HG03521 (cell line): ENCODE measurements at regions not wholly inside any gene's neighbourhood (a gene's known extent, or its start where the extent isn't known, plus 50 kb on each side); places are given as distances from the start of the nearest gene placed in this dataset.
"Not testable (repeated sequence)": the region's sequence is repeated elsewhere in the genome, so short reads cannot be mapped to it uniquely, and the experiment has no call there.

Experiments
- ATAC-seq: cut with Tn5 transposase; IDR thresholded peaks from one replicate; pipeline ENCODE4 v1.9.1; 2021; ENCODE audit warnings: mild to moderate bottlenecking, moderate library complexity; ENCODE audit not compliant: unreplicated experiment

GRCh38 chr1:118575060-118575459 is 390.0 kb upstream of the SPAG17 start:
- no peak for ATAC-seq

DNA sequence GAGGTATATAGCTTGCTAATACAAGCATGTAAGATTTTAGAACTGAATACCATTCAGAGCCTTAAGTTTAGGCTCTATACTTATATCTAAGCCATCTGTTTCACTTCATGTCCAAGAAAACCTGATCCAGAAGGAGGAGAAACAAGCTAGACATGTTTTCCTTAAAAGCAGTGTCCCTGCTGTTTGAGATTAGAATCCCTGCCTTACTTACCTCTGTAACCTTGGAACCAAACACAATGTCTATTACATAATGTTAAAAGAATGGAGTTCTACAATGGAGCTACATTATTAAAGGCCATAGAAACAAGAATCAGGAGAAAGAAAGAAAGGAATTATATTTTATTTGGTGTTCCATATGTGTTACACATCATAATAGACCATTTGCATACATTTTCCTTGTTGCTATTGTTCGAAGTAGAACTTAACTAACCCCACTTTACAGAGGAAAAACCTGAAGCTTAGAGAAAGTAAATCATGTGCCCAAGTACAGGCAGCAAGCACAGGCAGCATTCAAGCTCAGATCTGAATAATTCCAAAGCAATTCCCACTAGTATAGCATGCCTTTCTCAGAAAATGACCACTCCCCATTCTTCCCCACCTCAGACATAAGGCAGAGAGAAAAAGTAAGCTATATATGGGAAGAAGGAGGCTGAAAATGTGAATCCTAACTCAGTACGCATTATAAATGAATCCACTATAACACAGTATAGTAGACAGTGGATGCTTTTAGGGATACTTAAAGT is 380.1 kb upstream of the SPAG17 start:
- ATAC-seq: no peak

GRCh38 chr1:118563981-118564951 is 379.2 kb upstream of the SPAG17 start:
- ATAC-seq: no peak

DNA sequence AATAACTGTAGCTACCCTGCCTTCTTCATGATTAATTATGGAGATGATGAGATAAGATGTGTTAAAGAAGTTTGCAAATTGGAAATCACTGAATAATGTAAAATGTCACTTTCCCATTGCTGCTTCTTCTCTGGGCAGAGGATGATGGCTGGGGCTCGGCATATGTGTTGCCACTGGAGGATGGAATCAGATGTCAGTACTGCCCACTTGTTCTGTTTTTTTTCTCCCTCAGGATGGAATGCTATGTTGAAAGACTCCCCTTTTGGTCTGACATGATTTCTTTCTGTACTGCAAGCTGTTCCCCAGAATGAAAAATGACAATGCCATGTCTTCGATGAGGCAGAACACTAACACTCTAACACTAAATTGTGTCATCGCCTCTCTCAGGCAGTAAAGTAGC is 373.9 kb upstream of the SPAG17 start:
- no peak for ATAC-seq

GRCh38 chr1:118556936-118557335 is 371.9 kb upstream of the SPAG17 start:
- no peak for ATAC-seq

GRCh38 chr1:118555638-118556037 is 370.6 kb upstream of the SPAG17 start:
- no peak for ATAC-seq

GRCh38 chr1:118535901-118536300 is 350.9 kb upstream of the SPAG17 start:
- ATAC-seq: no peak

DNA sequence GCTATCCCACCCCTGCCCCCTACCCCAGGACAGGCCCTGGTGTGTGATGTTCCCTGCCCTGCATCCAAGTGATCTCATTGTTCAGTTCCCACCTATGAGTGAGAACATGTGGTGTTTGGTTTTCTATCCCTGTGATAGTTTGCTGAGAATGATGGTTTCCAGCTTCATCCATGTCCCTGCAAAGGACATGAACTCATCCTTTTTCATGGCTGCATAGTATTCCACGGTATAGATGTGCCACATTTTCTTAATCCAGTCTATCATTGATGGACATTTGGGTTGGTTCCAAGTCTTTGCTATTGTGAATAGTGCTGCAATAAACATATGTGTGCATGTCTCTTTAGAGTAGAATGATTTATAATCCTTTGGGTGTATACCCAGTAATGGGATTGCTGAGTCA is 326.9 kb upstream of the SPAG17 start:
- ATAC-seq: not testable (repeated sequence)

- ATAC-seq: no peak
These were observed 319.8 kb upstream of the SPAG17 start for GRCh38 chr1:118504867-118505266.

DNA sequence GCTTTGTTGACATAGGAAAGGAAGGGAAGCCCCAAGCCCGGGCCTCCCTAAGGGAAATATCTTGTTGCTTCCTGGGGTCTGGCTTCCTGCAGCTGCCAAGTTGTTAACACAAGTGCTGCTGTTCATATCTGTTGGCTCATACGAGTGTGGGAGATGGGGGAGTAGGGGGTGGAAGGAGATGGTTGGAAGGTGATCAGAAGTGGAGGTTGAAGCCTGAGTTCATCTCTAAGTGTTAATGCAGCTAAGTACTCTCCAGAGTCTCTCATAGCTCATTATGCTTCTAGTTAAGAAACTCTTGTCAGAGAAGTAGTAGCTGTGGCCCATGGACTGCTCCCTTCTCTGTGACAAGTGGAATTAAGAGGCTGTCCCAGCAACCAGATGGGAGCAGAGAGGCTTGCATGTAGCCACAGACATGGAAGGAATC is 319.2 kb upstream of the SPAG17 start:
- no peak for ATAC-seq

DNA sequence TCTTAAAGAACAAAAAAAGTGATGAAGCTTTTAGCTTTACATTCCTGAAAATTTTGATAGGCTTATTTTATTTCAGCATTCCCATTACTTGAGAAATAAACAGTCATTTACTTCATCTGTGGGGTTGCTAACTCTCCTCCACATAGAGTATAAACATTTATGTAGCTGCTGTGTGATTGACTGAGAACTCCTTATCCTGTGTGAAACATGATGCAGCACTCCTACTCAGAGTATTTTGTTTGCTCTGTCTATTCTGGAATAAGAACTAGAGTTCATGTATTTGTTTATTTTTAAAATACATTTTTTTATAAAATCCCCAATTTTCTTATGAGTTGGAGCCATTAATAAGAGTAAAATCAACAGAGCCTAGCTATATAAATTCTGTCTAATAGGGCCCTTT is 318.7 kb upstream of the SPAG17 start:
- ATAC-seq: no peak

- ATAC-seq: no peak
These were observed 310.0 kb upstream of the SPAG17 start for GRCh38 chr1:118494998-118495397.

GRCh38 chr1:118488787-118489186 is 303.8 kb upstream of the SPAG17 start:
- no peak for ATAC-seq

DNA sequence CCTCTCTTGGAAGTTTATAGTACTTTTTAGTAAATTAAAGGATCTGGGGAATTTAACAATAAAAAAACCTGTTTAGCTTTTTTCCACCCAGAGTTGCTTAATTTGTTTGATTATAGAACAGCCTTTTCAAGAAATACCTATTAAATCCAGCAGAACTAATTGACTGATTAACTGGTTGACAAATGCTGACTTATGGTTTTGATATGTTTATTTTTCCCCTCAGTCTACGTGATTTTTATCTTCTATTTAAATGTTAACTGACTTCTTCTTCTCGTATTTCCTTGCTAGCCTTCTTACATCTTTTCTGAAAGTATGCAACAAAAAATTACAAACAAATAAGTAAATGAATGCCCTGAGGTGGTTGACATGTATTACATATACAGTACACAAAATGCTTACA is 302.9 kb upstream of the SPAG17 start:
- ATAC-seq: no peak

DNA sequence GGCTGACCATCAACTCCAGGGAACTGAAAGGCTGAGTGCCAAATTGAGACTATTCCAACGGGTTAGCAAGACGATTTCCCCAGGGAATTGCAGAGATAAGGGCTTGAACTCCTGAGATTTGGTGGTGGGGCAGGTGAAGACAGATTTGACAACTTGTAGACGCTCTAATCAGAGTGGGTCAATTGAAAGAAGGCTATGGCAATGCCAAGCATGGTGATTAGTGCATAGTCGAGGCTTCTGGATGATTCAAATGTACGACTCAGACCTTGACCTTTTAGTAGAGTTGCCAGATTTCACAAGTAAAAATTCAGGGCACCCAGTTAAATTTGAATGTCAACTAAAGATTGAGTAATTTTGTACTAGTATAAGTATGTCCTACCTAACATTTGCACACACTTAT is 302.1 kb upstream of the SPAG17 start:
- no peak for ATAC-seq

DNA sequence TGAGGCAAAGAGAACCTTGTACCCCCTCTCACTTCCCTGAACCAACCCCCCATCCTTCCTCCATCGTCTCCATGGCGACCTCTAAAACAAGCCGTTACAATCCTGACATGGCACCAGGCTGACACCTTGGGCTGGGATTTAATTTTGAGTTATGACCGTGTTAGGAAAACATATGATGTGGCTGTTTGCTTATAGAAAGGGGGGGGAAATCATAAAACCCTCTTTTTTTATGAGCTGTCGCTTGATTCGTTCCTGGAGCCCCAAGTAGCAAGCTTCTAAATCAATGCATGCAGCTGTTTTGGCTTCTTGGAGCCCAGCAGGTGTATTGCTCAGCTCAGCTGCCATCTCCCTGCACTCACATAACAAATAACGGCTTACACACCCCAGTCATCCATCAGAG is 301.2 kb upstream of the SPAG17 start:
- ATAC-seq: no peak

DNA sequence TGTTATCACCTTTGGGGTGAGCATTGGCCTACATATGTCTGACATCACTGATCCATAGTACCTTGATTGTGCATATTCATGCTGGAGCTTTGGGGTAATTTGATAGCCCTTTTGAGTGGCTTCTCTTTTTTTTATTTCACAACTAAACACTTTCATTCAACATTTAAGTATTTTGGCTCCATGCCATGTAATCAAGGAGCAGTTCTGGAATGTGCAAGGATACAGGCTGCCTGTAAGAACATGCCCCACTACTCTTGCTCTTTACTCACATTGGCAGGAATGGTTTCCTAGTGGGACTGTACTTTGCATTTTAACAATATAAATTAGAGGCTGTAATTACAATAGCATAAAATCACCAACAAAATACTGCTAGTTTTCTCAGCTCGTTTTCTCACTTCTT is 300.7 kb upstream of the SPAG17 start:
- no peak for ATAC-seq

DNA sequence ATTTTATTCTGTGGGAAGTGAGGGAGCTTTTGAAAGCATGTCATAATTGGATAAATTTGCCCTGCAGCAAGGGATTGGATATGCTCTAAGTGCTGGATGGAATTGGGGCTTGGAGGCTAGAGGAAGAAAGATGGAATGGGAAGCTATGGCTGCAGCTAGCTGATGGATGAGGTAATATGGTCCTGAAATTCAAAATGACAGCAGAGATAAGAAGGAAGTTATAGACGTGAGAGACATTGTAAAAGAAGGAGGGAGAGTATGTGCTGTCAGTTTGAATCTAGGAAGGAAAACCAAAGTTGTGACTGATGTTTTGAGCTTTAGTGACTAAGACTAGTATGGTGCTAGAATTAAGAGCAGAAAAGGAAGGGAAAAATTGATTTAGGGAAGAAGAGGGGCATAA is 299.9 kb upstream of the SPAG17 start:
- ATAC-seq: no peak

GRCh38 chr1:118483245-118484006 is 298.4 kb upstream of the SPAG17 start:
- no peak for ATAC-seq

DNA sequence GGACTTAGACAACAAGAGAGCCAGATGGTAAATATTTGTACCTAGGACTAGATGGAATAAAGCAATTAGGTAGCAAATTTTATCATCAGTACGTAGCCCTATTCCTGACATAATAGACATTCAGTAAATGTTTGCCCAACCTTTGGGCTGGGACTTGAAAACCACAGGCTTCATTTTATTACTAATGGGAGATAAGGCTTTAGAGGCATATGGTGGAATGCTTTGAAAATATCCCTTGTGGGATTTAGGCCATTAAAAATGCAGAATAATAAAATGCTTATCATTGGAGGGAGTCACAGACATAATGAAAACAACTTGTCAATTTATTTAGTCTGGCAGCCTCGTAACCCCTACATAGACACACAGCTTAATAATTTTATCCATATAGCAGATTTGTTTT is 296.1 kb upstream of the SPAG17 start:
- ATAC-seq: no peak

- ATAC-seq: no peak
These were observed 294.3 kb upstream of the SPAG17 start for GRCh38 chr1:118479351-118479750.
